HFF-Myc (cell line): ENCODE measurements at regions not wholly inside any gene's neighbourhood (a gene's known extent, or its start where the extent isn't known, plus 50 kb on each side); places are given as distances from the start of the nearest gene placed in this dataset.

Experiments
- DNase-seq: peaks from one replicate; pipeline ENCODE4 v3.0.0-alpha.2; 2011; ENCODE audit warnings: low read depth; ENCODE audit errors: extremely low read depth
- H3K4me3 ChIP-seq: replicated peaks from 2 replicates; pipeline ENCODE4 v1.5.1; 2011; ENCODE audit warnings: low read depth, mild to moderate bottlenecking, control low read depth, low read length
- TF ChIP-seq, protein P1 (sequence below): IDR thresholded peaks from 2 replicates; pipeline ENCODE4 v1.5.1; 2012; ENCODE audit warnings: mild to moderate bottlenecking, low read depth, low read length, control low read depth; ENCODE audit errors: missing control alignments

DNA sequence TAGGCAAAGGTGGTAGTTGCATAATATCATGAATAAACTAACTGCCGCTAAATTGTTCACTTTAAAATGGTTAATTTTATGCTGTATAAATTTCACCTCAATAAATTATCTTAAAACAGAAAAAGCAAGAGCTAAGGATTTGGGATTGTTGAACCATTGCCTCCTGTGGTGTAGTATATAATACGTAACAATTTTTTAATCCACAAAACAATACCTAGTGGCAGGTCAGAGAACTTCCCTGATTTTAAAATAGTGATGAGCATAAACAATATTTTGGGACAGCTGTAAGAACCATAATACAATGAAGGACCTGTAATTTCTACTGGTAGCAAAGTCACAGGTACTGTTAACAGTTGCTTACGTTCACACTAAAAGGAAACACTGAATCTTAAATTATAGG is 161.9 kb upstream of the PRNP start:
- TF ChIP-seq, protein P1, sequence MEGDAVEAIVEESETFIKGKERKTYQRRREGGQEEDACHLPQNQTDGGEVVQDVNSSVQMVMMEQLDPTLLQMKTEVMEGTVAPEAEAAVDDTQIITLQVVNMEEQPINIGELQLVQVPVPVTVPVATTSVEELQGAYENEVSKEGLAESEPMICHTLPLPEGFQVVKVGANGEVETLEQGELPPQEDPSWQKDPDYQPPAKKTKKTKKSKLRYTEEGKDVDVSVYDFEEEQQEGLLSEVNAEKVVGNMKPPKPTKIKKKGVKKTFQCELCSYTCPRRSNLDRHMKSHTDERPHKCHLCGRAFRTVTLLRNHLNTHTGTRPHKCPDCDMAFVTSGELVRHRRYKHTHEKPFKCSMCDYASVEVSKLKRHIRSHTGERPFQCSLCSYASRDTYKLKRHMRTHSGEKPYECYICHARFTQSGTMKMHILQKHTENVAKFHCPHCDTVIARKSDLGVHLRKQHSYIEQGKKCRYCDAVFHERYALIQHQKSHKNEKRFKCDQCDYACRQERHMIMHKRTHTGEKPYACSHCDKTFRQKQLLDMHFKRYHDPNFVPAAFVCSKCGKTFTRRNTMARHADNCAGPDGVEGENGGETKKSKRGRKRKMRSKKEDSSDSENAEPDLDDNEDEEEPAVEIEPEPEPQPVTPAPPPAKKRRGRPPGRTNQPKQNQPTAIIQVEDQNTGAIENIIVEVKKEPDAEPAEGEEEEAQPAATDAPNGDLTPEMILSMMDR = no peak

DNA sequence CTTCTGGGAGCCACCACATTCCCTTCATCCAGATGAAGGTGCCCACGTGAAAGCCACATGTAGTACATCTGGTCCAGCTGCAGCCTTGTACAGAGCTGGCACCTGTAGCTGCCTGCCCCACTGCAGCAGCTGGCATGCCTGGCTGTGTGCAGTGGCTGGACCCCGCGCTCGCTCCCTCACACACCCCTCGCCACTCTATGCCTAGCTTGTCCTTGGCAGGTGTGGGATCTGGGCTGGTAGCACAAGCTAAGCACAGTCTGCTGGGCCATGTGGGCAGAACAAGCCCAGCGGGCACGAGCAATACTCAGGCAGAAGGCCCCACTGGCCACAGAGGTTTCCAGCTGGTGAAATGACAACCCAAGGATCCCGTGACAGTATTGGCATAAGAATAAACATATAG is 163.9 kb upstream of the PRNP start:
- no peak for DNase-seq
- no peak overlapping the region for H3K4me3 ChIP-seq
- TF ChIP-seq, protein P1 = no peak

More for the DNA sequence above, 161.9 kb upstream of the PRNP start:
- DNase-seq = no peak
- H3K4me3 ChIP-seq = no peak overlapping the region

DNA sequence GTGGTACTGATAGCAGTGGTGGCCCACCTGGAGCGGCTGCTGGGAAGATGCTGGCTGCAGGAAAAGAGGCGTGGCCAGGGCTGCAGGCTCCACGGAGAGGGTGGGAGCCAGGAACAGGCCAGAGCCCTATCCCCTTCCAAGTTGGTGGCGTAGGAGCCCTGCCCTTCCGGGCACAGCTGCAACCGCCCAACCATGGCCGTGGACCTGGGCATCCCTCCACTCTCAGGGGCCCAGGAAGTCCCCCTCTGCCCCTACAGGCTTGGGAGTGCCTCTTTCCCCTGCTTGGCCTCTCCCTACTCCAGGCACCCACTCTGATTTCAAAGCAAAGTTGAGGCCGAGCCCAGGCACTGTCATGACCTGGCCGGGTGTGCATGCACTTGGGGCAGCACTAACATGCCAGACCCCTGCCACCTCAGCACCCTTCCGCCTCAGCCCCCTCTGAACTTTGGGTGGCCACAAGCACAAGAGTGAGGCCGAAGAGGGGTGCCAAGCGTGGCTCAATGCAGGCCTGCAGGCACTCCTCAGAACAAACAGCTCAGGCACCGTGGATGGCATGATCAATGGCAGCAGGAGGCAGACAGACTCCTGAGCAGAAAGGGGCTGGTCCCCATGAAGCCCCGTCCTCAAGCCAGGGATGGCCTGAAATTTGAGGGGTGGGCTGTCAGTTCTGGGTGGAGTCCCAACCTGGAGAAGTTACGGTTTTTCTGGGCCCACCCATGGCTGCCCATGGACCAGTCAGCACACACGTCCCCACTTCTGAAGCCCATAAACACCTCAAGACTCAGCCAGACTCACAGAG is 164.9 kb upstream of the PRNP start:
- H3K4me3 ChIP-seq = no peak overlapping the region
- no peak for DNase-seq
- TF ChIP-seq, protein P1 = no peak

DNA sequence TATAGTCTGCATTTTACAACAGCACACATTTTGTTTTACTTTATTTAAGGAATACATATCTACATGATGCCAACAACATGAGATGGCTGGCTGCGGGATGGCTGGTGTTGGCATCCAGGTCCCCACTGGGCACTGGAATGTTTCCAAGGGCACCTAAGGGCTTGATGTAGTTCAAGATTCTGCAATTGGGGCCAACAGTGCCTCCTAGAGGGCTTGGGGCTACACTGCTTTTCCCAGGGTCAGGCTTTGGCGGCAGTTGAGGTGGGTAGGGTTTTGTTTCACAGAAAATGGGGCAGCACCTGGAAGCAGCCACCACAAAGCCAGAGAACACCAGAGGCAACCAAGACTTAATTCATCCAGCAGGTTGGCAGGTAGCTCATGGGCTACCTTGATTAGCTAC is 166.7 kb upstream of the PRNP start:
- DNase-seq = no peak
- H3K4me3 ChIP-seq = no peak overlapping the region
- TF ChIP-seq, protein P1 = peak; percentile 51

DNA sequence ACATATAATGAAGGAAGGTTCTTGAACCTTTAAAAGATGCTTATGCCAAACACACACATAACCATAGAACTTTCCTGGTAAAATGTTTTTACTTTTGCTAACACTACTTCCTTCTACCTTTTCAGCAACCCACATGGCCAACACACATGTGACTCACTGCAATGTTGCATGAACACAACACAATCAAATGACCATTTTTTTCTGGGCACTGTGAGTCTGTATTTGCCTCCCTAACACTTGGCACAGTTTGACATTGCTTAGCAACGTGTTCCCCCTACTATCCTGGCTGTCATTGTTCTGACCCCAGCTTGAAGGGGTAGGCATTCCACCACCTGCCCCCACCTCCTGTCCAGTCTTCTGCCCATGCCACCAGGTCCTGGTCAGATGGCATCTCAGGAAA is 169.4 kb upstream of the PRNP start:
- DNase-seq = no peak
- TF ChIP-seq, protein P1 = no peak
- no peak overlapping the region for H3K4me3 ChIP-seq

DNA sequence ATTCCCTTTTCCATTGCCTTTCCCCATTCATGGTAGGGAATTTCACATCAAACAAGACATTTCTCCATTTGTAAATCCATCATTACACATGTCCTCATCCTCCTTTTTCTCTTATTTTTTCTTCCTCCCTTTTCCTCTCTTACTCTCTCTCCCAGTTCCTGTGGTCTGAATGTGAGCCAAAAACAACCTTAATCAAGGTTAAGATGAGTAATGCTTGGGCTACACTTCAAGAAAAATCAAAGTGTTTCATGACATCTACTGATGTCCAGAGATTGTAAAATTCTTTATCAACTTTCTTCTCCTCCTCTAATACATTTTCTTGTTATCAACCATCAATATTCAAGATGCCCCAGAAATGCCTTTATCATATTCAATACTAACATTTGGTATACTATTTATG is 172.5 kb upstream of the PRNP start:
- H3K4me3 ChIP-seq = no peak overlapping the region
- TF ChIP-seq, protein P1 = no peak
- peak; percentile 57 for DNase-seq
